ENCODE measurements at regions not wholly inside any gene's neighbourhood (a gene's known extent, or its start where the extent isn't known, plus 50 kb on each side); places are given as distances from the start of the nearest gene placed in this dataset.

GRCh38 chr4:123817025-123817688, 420.6 kb downstream of the SPRY1 start:
- H3K27me3 Mint-ChIP-seq (ENCODE audit: low read depth): no peaks in the 10 kb centered on the region
- no peak for TF ChIP-seq CTCF (conservative IDR thresholded peaks at IDR 0.05)
- H3K27ac Mint-ChIP-seq (ENCODE audit: unreplicated experiment): no peak overlapping the region
- no peak for DNase-seq (ENCODE audit: low read depth, low spot score)
- no peak overlapping the region for H3K4me3 Mint-ChIP-seq
- peaks cover 5% of the 10 kb centered on the region for H3K36me3 Mint-ChIP-seq (ENCODE audit: low read depth)
- peaks cover 6% of the 10 kb centered on the region for H3K9me3 Mint-ChIP-seq
- peaks cover 8% of the 10 kb centered on the region for H3K4me1 Mint-ChIP-seq

- peaks cover 11% of the 10 kb centered on the region for H3K9me3 Mint-ChIP-seq
Observed at GRCh38 chr4:123819362-123820035, 422.9 kb downstream of the SPRY1 start.

GRCh38 chr4:123821861-123822260, 425.3 kb downstream of the SPRY1 start:
- H3K27ac Mint-ChIP-seq (ENCODE audit: unreplicated experiment): no peak overlapping the region
- no peaks in the 10 kb centered on the region for H3K27me3 Mint-ChIP-seq (ENCODE audit: low read depth)
- peaks cover 34% of the 10 kb centered on the region for H3K4me1 Mint-ChIP-seq
- peaks cover 20% of the 10 kb centered on the region for H3K36me3 Mint-ChIP-seq (ENCODE audit: low read depth)
- no peak for DNase-seq (ENCODE audit: low read depth, low spot score)
- no peak for TF ChIP-seq CTCF (conservative IDR thresholded peaks at IDR 0.05)
- no peak overlapping the region for H3K4me3 Mint-ChIP-seq
- peaks cover 11% of the 10 kb centered on the region for H3K9me3 Mint-ChIP-seq

More at GRCh38 chr4:123819362-123820035, 422.9 kb downstream of the SPRY1 start:
- H3K4me1 Mint-ChIP-seq: peaks cover 21% of the 10 kb centered on the region
- no peak overlapping the region for H3K4me3 Mint-ChIP-seq
- no peak for DNase-seq (ENCODE audit: low read depth, low spot score)
- peaks cover 13% of the 10 kb centered on the region for H3K36me3 Mint-ChIP-seq (ENCODE audit: low read depth)
- H3K27me3 Mint-ChIP-seq (ENCODE audit: low read depth): no peaks in the 10 kb centered on the region
- TF ChIP-seq CTCF (conservative IDR thresholded peaks at IDR 0.05): no peak
- no peak overlapping the region for H3K27ac Mint-ChIP-seq (ENCODE audit: unreplicated experiment)

- no peak for DNase-seq (ENCODE audit: low read depth, low spot score)
- Mint-ChIP-seq H3K36me3 (ENCODE audit: low read depth) (peaks cover 20% of the 10 kb centered on the region), H3K4me3 (no peak overlapping the region), H3K4me1 (peaks cover 37% of the 10 kb centered on the region), H3K27me3 (ENCODE audit: low read depth) (no peaks in the 10 kb centered on the region), H3K27ac (ENCODE audit: unreplicated experiment) (no peak overlapping the region), H3K9me3 (peaks cover 9% of the 10 kb centered on the region)
- TF ChIP-seq CTCF (conservative IDR thresholded peaks at IDR 0.05): no peak
Observed at GRCh38 chr4:123822353-123822752, 425.8 kb downstream of the SPRY1 start.

- peaks cover 41% of the 10 kb centered on the region for H3K4me1 Mint-ChIP-seq
- TF ChIP-seq CTCF (conservative IDR thresholded peaks at IDR 0.05): no peak
- H3K27ac Mint-ChIP-seq (ENCODE audit: unreplicated experiment): no peak overlapping the region
- peaks cover 11% of the 10 kb centered on the region for H3K9me3 Mint-ChIP-seq
- H3K36me3 Mint-ChIP-seq (ENCODE audit: low read depth): peaks cover 22% of the 10 kb centered on the region
- no peak overlapping the region for H3K4me3 Mint-ChIP-seq
- no peak for DNase-seq (ENCODE audit: low read depth, low spot score)
- no peaks in the 10 kb centered on the region for H3K27me3 Mint-ChIP-seq (ENCODE audit: low read depth)
Observed at GRCh38 chr4:123823244-123823643, 426.6 kb downstream of the SPRY1 start.
